HG02981 (cell line): ENCODE measurements at regions not wholly inside any gene's neighbourhood (a gene's known extent, or its start where the extent isn't known, plus 50 kb on each side); places are given as distances from the start of the nearest gene placed in this dataset.
"Not testable (repeated sequence)": the region's sequence is repeated elsewhere in the genome, so short reads cannot be mapped to it uniquely, and the experiment has no call there.

Source experiments
- ATAC-seq: cut with Tn5 transposase; IDR thresholded peaks from one replicate; pipeline ENCODE4 v1.9.1; 2021; ENCODE audit warnings: mild to moderate bottlenecking, moderate library complexity; ENCODE audit not compliant: unreplicated experiment

DNA sequence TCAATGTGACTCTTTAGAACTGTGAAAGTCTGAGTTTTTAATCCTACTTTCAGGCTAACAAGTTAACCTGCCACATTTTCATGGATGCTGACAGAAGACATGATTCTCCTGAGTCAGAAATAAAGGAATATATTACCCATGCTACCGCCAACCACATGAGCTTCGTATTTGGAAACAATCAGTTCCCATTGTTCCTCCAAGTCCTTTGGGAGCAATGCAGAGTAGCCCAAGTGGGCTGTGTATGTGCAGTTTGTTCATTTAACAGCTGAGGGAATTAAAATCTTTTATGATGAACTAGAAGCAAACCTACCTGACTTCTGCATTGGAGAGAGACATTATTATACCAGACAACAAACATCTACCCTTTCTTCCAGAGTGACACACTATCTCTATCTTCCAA, 169.3 kb upstream of the BET1 start:
- ATAC-seq, result no peak

DNA sequence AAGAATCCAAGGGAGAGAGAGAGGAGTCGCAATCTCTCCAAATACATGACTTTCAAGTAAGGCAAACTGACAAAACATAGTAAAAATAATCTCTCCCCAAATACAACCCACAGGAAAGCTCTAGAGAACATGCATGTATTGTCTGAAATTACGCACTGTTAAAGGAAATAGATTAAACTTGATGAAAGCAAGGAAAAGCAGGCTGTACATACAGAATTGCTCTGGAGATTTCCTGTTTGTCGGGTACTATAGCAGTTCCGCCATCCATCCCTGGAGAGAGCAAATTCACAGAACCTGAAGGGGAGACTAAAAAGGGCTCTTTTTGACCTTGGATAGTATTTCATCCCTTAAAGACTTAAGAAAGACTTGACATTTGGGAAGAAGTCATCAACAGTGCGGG, 170.2 kb upstream of the BET1 start:
- no peak for ATAC-seq

DNA sequence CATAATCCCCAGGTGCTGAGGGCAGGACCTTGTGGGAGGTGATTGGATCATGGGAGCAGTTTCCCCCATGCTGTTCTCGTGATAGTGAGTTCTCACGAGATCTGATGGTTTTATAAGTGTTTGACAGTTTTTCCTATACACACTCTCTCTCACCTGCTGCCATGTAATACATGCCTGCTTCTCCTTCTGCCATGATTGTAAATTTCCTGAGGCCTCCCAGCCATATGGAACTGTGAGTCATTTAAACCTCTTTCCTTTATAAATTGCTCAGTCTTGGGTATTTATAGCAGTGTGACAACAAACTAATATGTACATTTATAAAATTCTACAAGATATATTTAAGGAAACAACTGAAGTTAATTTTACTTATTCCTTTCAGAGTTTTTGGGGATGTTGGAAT, 170.8 kb upstream of the BET1 start:
- ATAC-seq, result no peak

DNA sequence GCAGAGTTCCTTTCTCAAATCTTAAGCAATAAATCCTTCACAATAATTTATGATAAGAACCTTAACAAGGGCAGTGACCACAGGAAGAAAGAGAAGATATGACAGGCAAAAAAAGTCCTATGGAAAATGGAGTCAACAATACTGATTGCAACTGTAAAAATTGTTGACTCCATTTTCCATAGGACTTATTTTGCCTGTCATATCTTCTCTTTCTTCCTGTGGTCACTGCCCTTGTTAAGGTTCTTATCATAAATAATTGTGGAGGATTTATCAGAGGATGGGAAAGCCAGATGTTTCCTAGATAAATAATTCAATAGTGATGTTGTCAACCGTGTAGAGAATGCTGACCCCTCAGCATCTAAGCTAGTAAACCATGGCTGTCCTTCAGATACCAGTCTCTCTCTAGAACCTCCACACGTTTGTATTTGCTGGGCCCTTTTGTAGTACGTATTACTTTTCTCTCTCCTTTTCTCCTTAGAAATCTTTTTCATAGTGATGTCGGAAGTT, 172.6 kb upstream of the BET1 start:
- ATAC-seq, result no peak

DNA sequence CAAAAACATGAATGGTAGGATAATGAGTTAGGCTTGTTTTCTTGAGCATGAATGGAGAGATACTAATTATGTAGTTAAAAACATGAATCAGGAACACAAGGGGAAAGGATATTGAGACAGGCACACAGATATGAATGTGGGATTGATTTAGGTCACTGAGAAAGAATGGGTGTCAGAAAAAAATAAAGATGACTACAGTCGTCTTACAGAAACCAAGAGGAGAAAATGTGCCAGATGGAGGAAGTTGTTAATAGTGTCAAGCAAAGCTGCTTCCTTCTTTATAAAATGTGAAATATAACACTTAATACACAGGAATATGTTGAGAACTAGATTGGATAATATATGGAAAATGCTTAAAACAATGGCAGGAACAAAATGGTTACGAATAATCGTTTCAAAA, 173.3 kb upstream of the BET1 start:
- no peak for ATAC-seq

DNA sequence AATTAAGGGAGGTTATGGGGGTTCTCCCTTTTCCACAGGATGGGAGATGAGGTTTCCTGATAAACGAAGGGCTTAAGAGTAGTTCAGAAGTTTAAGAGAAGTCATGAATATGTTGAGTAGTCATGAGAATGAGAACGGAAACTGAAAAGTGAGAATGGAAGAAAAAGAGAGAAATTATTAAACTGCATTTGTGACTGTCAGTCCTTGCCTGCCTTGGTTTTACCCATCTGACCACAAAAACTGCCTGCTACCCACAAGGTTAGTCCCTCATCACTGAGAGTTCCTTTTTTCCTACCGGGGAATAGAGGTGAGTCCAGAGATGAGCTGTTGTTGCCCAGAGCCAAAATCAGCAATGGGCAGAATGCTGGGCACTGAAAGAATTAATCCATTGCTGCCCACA, 174.1 kb upstream of the BET1 start:
- ATAC-seq, result peak; percentile 88

DNA sequence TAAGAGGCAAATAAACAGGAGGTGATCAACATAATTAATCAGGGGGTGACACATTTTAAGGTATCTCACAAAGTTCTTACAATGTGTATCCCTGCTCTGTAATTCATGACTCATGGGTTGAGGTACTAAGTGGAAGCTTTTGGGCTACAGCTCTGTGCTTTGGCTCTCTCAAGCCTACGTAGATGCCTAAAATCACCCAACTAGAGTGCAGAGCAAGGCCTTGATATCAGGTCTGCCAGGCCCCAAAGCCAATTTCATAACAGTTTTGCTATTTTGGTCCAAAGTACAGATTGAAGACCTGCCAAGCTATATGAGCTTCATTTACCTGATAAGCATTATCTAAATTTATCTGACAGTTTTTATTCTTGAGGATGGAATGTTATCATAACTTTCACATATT, 175.3 kb upstream of the BET1 start:
- no peak for ATAC-seq

DNA sequence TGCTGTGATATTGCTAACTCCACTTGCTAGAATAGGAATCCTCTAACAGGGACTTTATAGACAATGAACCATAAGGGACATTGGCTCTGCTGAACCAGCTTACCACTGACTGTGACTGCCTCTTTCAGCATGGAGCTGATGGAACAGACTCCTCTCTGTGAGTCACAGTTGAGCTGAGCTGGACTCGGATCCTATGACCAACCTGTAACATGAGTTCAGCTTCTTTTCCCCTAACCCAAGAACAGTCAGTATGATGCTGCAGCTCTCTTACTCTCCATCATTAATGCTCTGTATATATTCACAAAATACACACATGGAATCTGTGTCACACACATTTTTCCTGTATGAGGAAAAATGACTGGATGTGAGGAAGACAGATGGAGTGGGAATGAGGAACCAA, 177.9 kb upstream of the BET1 start:
- no peak for ATAC-seq

DNA sequence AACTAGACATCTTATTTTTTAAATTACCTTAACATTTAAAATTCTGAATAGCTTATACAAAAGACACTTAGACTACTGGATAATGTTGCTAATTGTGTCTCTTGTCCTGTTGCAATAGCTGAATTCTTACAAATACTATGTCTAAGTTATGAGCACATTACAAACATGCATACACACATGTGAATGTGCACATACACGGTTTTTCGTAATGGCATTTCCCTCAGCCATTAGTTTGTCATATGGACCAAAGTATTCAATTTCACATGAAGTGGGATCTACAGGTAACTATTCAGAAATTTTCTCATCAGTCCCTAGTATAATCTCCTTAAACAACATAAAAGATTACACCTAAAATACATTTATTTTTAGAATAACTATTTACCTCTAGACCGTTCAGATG, 178.6 kb upstream of the BET1 start:
- ATAC-seq, result no peak

DNA sequence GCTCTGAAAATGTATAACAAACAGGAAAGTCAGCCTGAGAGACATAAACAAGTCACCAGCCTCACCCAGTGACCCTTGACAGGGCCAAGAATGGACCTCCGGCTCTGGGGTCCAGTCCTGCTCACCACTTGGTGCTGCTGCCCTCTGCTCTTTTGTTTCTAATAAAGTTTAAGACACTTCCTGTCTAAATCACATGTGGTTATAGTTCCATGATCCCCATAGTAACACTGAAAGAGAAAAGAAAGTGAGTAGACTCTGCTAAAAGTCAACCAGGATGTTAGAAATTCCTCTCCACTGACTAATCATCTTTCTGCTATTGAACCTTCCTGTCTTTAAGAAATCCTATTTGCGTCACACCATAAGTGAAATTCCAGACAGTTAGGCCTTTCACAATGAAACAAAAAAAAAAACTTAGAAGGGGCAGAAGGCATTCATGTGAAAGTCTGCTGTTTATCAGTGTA, 179.2 kb upstream of the BET1 start:
- ATAC-seq, result no peak

DNA sequence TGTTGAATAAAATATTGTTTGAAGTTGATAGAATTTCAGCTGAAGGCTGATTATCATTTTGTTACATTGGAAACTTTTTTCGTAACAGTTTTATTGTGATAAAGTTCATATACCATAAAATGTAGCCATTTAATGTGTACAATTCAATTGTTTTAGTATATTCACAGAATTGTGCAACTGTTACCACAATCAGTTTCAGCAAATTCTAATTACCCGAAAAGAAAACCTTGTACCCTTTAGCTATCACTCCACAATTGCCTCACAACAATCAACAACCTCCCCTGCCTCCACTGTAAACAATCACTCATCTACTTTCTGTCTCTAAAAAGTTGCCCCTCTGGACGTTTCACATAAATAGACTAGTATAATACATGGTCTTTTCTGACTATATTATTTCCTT, 179.7 kb upstream of the BET1 start:
- no peak for ATAC-seq

DNA sequence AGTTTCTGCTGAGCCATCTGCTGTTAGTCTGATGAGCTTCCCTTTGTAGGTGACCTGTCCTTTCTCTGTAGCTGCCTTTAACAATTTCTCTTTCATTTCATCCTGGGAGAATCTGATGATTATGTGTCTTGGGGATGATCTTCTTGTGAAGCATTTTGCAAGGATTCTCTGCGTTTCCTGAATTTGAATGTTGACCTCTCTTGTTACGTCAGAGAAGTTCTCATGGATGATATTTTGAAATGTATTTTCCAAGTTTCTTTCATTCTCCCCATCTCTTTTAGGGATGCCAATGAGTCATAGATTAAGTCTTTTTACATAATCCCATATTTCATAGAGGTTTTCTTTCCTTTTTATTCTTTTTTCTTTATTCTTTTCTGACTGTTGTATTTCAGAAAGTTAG, 184.2 kb upstream of the BET1 start:
- no peak for ATAC-seq

DNA sequence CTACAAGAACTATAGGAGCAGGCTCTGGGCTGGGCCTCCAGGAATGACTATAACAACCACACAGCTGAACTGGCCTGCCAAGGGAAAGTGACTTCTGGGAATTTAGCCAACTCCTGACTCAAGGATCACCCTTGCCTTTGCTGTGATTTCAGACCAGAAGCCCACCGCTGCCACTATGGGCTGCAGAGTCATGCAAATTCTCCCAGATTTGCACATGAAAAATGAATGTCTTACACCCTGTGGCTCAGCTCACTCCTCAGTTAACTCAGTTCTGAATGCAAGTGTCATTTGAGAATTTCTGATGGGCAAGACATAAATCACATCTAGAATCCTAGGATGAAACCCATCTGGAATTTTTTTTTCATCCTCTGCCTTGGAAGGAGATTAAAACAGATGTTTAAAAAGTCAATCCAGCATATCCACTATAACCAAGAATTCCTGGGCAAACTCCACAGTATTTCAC, 186.5 kb upstream of the BET1 start:
- no peak for ATAC-seq

DNA sequence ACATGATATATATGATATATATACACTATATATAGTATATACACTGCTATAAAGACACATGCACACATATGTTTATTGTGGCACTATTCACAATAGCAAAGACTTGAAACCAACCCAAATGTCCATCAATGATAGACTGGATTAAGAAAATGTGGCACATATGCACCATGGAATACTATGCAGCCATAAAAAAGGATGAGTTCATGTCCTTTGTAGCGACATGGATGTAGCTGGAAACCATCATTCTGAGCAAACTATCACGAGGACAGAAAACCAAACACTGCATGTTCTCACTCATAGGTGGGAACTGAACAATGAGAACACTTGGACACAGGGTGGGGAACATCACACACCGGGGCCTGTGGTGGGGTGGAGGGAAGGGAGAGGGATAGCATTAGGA, 190.3 kb upstream of the BET1 start:
- ATAC-seq, result not testable (repeated sequence)

DNA sequence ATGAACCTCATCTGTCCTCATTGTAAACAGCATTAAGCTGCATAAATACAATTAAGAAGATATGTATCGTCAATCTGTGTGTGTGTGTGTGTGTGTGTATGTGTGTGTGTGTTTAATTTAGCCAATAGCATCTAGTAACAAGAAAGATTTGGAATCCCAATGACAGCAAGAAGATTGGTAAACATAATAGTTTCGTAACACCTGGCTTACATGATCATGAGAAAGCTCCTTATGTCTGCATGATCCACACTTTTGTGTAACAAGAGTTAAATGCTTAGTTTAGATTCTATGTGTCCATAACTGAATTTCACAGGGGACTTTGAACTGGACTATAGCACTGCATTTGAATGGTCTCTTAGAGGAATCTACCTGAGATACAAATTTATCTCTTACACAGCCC, 191.0 kb upstream of the BET1 start:
- ATAC-seq, result no peak

DNA sequence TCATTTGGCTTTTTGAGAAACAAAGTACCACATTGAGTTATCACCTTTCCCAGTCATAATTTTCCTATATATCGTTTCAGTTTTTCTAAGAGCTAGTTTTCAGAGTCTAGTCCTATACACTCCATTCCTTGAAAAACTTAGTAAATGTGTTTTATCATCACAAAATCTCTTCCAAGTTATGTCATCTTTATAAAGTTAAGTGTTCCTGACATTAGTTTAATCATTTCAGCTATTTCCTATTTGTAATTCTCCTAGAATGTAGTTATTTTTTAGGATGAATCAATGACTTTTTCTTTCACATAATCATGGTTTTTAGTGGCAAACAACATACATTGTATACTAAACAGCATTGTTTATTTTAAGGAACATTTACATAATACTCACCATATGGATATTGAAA, 191.7 kb upstream of the BET1 start:
- ATAC-seq, result no peak

DNA sequence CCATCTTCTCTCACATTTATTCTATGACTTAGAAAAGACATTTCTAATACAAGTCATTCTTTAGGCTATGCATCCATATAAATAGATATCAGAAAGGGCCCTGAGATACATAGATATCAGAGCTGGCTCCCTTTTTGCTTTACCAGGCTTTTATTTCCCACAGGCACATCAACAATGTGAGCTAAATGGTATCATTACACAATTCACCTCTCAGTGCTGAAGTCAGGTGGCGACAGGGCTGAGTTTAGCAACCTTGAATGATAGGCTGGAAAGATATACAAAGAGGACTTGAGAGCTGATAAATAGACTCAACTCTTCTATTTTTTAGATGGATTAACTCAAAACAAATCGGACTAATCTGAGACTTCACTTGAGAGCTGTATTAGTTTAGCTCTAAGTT, 189.2 kb upstream of the COL1A2 start:
- ATAC-seq, result no peak

DNA sequence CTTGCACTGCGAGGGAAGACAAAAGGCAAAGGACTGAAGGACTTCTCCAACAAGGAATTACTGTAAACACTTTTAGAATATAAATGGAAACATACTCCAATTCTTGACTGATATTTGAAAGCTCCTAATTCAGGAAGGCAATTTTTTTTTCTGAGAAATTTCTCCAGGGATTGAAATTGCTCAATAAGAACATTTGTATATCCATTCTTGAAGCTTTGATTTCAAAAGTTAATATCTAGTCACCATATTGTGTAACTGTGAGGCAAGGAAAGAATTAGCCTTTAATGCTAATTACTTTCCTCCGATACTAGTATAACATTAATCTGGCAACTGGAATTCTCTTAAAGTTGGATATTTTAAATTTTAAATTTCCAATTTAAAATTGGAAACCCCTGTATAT, 188.4 kb upstream of the COL1A2 start:
- ATAC-seq, result no peak

DNA sequence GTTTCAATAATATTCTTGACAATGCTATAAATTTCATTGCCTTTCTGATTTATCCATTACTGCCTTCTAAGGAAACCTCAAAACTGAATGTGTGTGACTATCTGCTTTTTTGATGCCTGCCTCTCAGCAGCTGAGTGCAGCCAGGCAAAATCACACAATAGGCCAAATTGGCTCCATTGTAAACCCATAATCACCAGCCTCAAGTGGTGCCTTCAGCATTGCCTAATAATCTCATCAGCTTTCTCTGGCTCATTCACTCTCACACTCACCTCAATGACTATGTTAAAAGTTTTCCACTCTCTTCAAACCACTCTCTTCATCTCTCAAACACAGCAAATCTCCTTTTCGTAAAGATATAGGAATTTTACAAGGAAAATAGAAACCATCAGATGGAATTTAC, 182.5 kb upstream of the COL1A2 start:
- ATAC-seq, result no peak

DNA sequence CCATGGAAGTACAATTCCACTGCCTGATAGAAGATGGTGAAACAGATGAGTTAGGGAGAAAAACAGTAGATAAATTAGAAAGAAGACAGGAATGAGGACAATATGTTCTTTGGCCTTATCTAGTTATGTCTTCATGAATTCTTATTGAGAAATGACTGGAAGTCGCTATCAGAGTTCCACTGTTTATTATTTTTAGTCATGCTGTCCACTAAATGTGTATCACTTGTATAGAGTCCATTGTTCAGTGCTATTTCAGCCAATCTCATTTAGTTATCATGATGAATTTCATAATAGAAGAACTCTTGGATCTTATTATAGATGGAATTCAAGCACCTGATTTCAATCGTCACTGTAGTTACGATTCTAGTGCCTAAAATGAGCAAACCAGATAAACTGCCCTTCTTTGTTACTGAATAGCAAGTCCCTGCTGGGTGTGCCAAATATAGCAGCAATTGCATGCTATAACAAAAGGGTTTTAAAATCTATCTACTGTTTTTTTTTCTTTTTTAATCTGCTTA, 177.7 kb upstream of the COL1A2 start:
- ATAC-seq, result no peak

DNA sequence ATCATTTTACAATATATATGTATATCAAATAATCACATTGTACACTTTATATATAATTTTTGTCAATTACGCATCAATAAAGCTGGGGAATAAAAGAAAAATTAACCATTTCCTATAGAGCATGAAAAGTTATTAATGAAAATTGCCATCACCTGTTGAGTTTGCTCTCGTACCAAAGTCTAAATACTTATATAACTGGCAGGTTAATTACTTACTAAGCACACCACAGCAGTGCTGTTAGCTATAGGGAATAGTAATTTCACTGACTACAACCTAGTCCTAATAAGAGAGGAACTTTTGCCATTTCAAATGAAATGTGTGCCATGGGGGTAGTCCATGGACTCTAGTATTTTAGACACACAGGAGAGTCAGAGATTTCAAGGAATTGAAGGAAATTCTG, 176.9 kb upstream of the COL1A2 start:
- no peak for ATAC-seq

DNA sequence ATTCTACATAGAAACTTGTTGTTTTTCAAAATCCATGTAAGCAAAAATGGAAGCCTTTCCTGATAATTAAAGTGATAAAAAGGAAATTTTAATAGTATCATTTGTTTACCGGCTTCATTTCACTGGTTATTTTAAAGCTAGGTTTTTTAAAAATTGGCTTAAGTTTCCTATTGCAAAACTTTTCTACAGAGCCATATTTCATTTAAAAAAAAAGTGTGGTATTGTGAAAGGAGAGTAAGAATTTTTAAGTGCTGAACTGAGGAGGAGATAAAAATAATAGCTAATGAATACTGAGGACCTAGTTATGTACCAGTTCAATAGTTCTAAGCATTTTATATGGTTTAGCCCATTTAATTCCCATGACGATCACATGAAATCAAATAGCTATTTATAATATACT, 172.2 kb upstream of the COL1A2 start:
- ATAC-seq, result no peak

DNA sequence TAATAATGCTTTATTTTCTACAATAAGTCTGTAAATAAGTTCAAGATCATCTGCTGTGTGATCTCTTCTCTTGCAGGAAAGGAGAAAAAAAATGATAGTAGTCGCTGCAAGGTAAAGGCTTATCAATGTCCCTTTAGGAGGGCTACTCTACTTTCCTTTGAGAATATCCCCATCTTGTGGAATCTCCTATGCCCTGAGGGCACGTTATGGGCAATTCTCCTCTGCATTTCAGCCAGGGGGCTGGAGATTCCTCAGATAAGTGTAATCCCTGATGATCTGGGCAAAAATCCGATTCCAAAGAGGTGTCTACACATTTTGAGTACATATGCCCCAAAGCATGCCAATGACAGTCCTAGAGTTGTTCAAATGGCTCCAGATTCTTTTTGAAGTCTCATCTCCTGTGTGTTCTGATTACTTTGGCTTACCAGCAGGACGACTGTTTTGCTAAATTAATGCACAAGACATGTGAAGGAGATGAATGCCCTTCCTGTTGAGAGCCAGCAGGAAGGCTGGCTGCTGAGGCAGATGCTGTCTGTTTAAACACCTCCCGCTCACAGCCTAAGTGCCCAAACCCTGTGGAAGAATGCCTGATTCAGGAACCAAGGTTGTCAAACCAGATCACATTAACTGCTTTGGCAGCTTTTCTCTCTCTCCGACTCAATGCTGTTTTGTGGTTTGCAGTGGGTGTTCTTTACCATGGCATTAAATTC, 171.2 kb upstream of the COL1A2 start:
- ATAC-seq, result no peak
